ENCODE measurements at regions not wholly inside any gene's neighbourhood (a gene's known extent, or its start where the extent isn't known, plus 50 kb on each side); places are given as distances from the start of the nearest gene placed in this dataset.

GRCh38 chr4:85411386-85411785 lies 63.6 kb upstream of the ARHGAP24 start:
- no peak for TF ChIP-seq ISL1 (CRISPR knock-in tag; IDR thresholded peaks at IDR 0.05)
- TF ChIP-seq PPARA (CRISPR knock-in tag; IDR thresholded peaks at IDR 0.05; ENCODE audit: borderline replicate concordance): no peak
- no peak for TF ChIP-seq POU6F1 (CRISPR knock-in tag; IDR thresholded peaks at IDR 0.05; ENCODE audit: borderline replicate concordance, low read depth)
- TF ChIP-seq, protein P1, sequence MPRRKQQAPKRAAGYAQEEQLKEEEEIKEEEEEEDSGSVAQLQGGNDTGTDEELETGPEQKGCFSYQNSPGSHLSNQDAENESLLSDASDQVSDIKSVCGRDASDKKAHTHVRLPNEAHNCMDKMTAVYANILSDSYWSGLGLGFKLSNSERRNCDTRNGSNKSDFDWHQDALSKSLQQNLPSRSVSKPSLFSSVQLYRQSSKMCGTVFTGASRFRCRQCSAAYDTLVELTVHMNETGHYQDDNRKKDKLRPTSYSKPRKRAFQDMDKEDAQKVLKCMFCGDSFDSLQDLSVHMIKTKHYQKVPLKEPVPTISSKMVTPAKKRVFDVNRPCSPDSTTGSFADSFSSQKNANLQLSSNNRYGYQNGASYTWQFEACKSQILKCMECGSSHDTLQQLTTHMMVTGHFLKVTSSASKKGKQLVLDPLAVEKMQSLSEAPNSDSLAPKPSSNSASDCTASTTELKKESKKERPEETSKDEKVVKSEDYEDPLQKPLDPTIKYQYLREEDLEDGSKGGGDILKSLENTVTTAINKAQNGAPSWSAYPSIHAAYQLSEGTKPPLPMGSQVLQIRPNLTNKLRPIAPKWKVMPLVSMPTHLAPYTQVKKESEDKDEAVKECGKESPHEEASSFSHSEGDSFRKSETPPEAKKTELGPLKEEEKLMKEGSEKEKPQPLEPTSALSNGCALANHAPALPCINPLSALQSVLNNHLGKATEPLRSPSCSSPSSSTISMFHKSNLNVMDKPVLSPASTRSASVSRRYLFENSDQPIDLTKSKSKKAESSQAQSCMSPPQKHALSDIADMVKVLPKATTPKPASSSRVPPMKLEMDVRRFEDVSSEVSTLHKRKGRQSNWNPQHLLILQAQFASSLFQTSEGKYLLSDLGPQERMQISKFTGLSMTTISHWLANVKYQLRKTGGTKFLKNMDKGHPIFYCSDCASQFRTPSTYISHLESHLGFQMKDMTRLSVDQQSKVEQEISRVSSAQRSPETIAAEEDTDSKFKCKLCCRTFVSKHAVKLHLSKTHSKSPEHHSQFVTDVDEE (CRISPR knock-in tag; IDR thresholded peaks at IDR 0.05): no peak
- TF ChIP-seq, protein P2, sequence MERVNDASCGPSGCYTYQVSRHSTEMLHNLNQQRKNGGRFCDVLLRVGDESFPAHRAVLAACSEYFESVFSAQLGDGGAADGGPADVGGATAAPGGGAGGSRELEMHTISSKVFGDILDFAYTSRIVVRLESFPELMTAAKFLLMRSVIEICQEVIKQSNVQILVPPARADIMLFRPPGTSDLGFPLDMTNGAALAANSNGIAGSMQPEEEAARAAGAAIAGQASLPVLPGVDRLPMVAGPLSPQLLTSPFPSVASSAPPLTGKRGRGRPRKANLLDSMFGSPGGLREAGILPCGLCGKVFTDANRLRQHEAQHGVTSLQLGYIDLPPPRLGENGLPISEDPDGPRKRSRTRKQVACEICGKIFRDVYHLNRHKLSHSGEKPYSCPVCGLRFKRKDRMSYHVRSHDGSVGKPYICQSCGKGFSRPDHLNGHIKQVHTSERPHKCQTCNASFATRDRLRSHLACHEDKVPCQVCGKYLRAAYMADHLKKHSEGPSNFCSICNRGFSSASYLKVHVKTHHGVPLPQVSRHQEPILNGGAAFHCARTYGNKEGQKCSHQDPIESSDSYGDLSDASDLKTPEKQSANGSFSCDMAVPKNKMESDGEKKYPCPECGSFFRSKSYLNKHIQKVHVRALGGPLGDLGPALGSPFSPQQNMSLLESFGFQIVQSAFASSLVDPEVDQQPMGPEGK (CRISPR knock-in tag; IDR thresholded peaks at IDR 0.05; ENCODE audit: borderline replicate concordance): no peak
- TF ChIP-seq CSDC2 (CRISPR knock-in tag; IDR thresholded peaks at IDR 0.05): no peak
- no peak for TF ChIP-seq OSR1 (CRISPR knock-in tag; IDR thresholded peaks at IDR 0.05)
- no peak for TF ChIP-seq TCF4 (CRISPR knock-in tag; IDR thresholded peaks at IDR 0.05; ENCODE audit: borderline replicate concordance)
- no peak for TF ChIP-seq ZNF565 (CRISPR knock-in tag; conservative IDR thresholded peaks at IDR 0.05; ENCODE audit: low read depth)
- ATAC-seq: no peak

DNA sequence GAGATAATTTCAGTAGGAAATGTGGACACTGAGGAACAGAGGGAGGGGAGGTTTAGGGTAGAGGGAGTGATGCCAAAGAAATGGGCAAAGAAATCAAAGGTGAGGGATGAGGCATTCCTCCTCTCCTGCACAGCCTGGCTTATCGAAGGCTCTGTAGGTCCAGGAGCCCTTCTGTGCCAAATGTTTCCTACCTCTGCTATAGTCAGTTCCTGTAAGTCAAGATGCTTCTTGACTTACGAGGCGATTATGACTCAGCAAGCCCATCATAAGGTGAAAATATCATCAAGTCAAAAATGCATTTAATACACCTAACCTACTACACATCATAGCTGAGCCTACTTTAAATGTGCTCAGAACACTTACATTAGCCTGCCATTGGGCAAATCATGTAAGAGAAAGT lies 60.0 kb upstream of the ARHGAP24 start:
- TF ChIP-seq ZFP3 (CRISPR knock-in tag; IDR thresholded peaks at IDR 0.05) (no peak), RARB (CRISPR knock-in tag; IDR thresholded peaks at IDR 0.05) (no peak)
- no peak for ATAC-seq

GRCh38 chr4:85416094-85416493 lies 58.9 kb upstream of the ARHGAP24 start:
- TF ChIP-seq ZNF565 (CRISPR knock-in tag; conservative IDR thresholded peaks at IDR 0.05; ENCODE audit: low read depth) (no peak), PPARA (CRISPR knock-in tag; IDR thresholded peaks at IDR 0.05; ENCODE audit: borderline replicate concordance) (no peak), ZFP30 (CRISPR knock-in tag; IDR thresholded peaks at IDR 0.05) (no peak), CREB5 (CRISPR knock-in tag; IDR thresholded peaks at IDR 0.05; ENCODE audit: low read depth) (no peak), OSR1 (CRISPR knock-in tag; IDR thresholded peaks at IDR 0.05) (no peak), ISL1 (CRISPR knock-in tag; IDR thresholded peaks at IDR 0.05) (no peak), GLIS3 (CRISPR knock-in tag; IDR thresholded peaks at IDR 0.05) (no peak), ESRRG (CRISPR knock-in tag; IDR thresholded peaks at IDR 0.05) (no peak), POU6F1 (CRISPR knock-in tag; IDR thresholded peaks at IDR 0.05; ENCODE audit: borderline replicate concordance, low read depth) (no peak)
- TF ChIP-seq, protein P1 (CRISPR knock-in tag; IDR thresholded peaks at IDR 0.05): no peak
- TF ChIP-seq, protein P2 (CRISPR knock-in tag; IDR thresholded peaks at IDR 0.05; ENCODE audit: borderline replicate concordance): no peak
- no peak for ATAC-seq
